HEK293 (cell line): ENCODE measurements at regions not wholly inside any gene's neighbourhood (a gene's known extent, or its start where the extent isn't known, plus 50 kb on each side); places are given as distances from the start of the nearest gene placed in this dataset.
A peak's percentile ranks its signal among the peaks of the same experiment; 100 is the strongest.

Experiments
- CTCF ChIA-PET: fragments of 350-600 bp; formaldehyde crosslinking; extraction: SDS; loops from one replicate; lab custom pipeline; 2021; ENCODE audit warnings: antibody characterized with exemption; lab: Yijun Ruan, JAX
- POLR2A ChIA-PET: fragments of 300-600 bp; formaldehyde crosslinking; extraction: SDS; loops from one replicate; lab custom pipeline; 2020; ENCODE audit warnings: antibody characterized with exemption, inconsistent platforms; lab: Yijun Ruan, JAX
- H3K27ac ChIP-seq: fragments of 200-500 bp; sonication (Bioruptor generic); 2 replicates; pipeline ENCODE4 v1.5.1; 2014; ENCODE audit warnings: low read depth, low read length, control low read depth, inconsistent platforms; ENCODE audit errors: extremely low read depth
- H3K36me3 ChIP-seq, 2 experiments: fragments of 200-500 bp in 1 of 2; sonication (Bioruptor generic) in 1 of 2; 1 replicate in 1 of 2; 2 replicates in 1 of 2; pipeline ENCODE4 v1.5.1; 2014 to 2017; ENCODE audit warnings: inconsistent platforms in 2 of 2, low read length in 2 of 2; ENCODE audit not compliant: control insufficient read depth in 2 of 2, insufficient read depth in 1 of 2
- H3K4me1 ChIP-seq: fragments of 200-500 bp; sonication (Bioruptor generic); 2 replicates; pipeline ENCODE4 v1.5.1; 2014; ENCODE audit warnings: mild to moderate bottlenecking, low read length, inconsistent platforms; ENCODE audit not compliant: control insufficient read depth, insufficient read depth
- H3K4me3 ChIP-seq: 2 replicates; pipeline ENCODE4 v1.5.1; 2011; ENCODE audit warnings: low read depth, mild to moderate bottlenecking, control low read depth, low read length, moderate library complexity
- H3K9me3 ChIP-seq: fragments of 200-500 bp; sonication (Bioruptor generic); 2 replicates; pipeline ENCODE4 v1.5.1; 2014; ENCODE audit warnings: low read depth, low read length, inconsistent platforms; ENCODE audit not compliant: control insufficient read depth, insufficient read depth
- BCL11A ChIP-seq: fragments of 450-650 bp; formaldehyde crosslinking; IDR thresholded peaks from 2 replicates; pipeline ENCODE4 v1.5.1; 2016; ENCODE audit warnings: low read depth, missing biosample characterization, missing genetic modification characterization
- GLI2 ChIP-seq: fragments of 450-650 bp; formaldehyde crosslinking; IDR thresholded peaks from 2 replicates; pipeline ENCODE4; 2017; ENCODE audit warnings: missing biosample characterization, missing genetic modification characterization, low read depth, borderline replicate concordance
- GLIS1 ChIP-seq: fragments of 450-650 bp; formaldehyde crosslinking; IDR thresholded peaks from 2 replicates; pipeline ENCODE4 v1.5.1; 2016; ENCODE audit warnings: missing biosample characterization, missing genetic modification characterization
- GLIS2 ChIP-seq: fragments of 450-650 bp; formaldehyde crosslinking; IDR thresholded peaks from 2 replicates; pipeline ENCODE4 v1.5.1; 2016; ENCODE audit warnings: missing biosample characterization, missing genetic modification characterization
- KLF7 ChIP-seq: fragments of 450-650 bp; formaldehyde crosslinking; IDR thresholded peaks from 2 replicates; pipeline ENCODE4 v1.5.1; 2016; ENCODE audit warnings: missing biosample characterization, missing genetic modification characterization, borderline replicate concordance
- PBX3 ChIP-seq: sonication (generic); formaldehyde crosslinking; IDR thresholded peaks from 2 replicates; pipeline ENCODE4 v1.8.1; 2022; ENCODE audit warnings: mild to moderate bottlenecking, moderate library complexity, missing genetic modification reagents
- SCRT2 ChIP-seq: fragments of 450-650 bp; formaldehyde crosslinking; IDR thresholded peaks from 2 replicates; pipeline ENCODE4 v1.5.1; 2016; ENCODE audit warnings: missing biosample characterization, missing genetic modification characterization
- SP2 ChIP-seq: fragments of 450-650 bp; formaldehyde crosslinking; IDR thresholded peaks from 2 replicates; pipeline ENCODE4 v1.5.1; 2016; ENCODE audit warnings: missing biosample characterization, missing genetic modification characterization
- ZBTB49 ChIP-seq: fragments of 450-650 bp; formaldehyde crosslinking; IDR thresholded peaks from 2 replicates; pipeline ENCODE4 v1.5.1; 2016; ENCODE audit warnings: missing biosample characterization, missing genetic modification characterization, low read depth
- ZIC2 ChIP-seq: fragments of 450-650 bp; formaldehyde crosslinking; IDR thresholded peaks from 2 replicates; pipeline ENCODE4 v1.5.1; 2016; ENCODE audit warnings: missing biosample characterization, missing genetic modification characterization
- ZNF184 ChIP-seq: fragments of 450-650 bp; IDR thresholded peaks from 2 replicates; pipeline ENCODE4 v1.5.1; 2018; ENCODE audit warnings: missing biosample characterization, mild to moderate bottlenecking, missing genetic modification characterization
- ZNF280D ChIP-seq: fragments of 450-650 bp; formaldehyde crosslinking; IDR thresholded peaks from 2 replicates; pipeline ENCODE4 v1.5.1; 2016; ENCODE audit warnings: missing biosample characterization, missing genetic modification characterization
- ZNF292 ChIP-seq: fragments of 450-650 bp; formaldehyde crosslinking; IDR thresholded peaks from 2 replicates; pipeline ENCODE4 v1.5.1; 2016; ENCODE audit warnings: low read depth, missing biosample characterization, missing genetic modification characterization, borderline replicate concordance
- ZNF544 ChIP-seq: fragments of 450-650 bp; formaldehyde crosslinking; IDR thresholded peaks from 2 replicates; pipeline ENCODE4 v1.5.0; 2017; ENCODE audit warnings: missing biosample characterization, missing genetic modification characterization
- ZNF549 ChIP-seq: fragments of 450-650 bp; IDR thresholded peaks from 2 replicates; pipeline ENCODE4 v1.5.1; 2018; ENCODE audit warnings: missing biosample characterization, missing genetic modification characterization, mild to moderate bottlenecking, inconsistent platforms, moderate library complexity
- ZNF585B ChIP-seq: fragments of 450-650 bp; formaldehyde crosslinking; IDR thresholded peaks from 2 replicates; pipeline ENCODE4 v1.5.1; 2016; ENCODE audit warnings: missing biosample characterization, missing genetic modification characterization
- ZNF596 ChIP-seq: fragments of 450-650 bp; IDR thresholded peaks from 2 replicates; pipeline ENCODE4 v1.5.0; 2018; ENCODE audit warnings: missing biosample characterization, mild to moderate bottlenecking, missing genetic modification characterization, moderate library complexity
- ZNF692 ChIP-seq: fragments of 450-650 bp; formaldehyde crosslinking; IDR thresholded peaks from 2 replicates; pipeline ENCODE4 v1.5.1; 2016; ENCODE audit warnings: missing biosample characterization, missing genetic modification characterization
- ZNF701 ChIP-seq: fragments of 450-650 bp; formaldehyde crosslinking; IDR thresholded peaks from 2 replicates; pipeline ENCODE4 v1.5.1; 2016; ENCODE audit warnings: missing biosample characterization, missing genetic modification characterization

- POLR2A ChIA-PET = no interaction called here
Observed at GRCh38 chr17:15048933-15049794, 216.0 kb downstream of the PMP22 start.

GRCh38 chr17:15048381-15048780 is 216.7 kb downstream of the PMP22 start:
- no peaks in the 10 kb centered on the region for H3K36me3 ChIP-seq
- POLR2A ChIA-PET = no interaction called here
- H3K4me3 ChIP-seq = no peak overlapping the region
- no peak overlapping the region for H3K27ac ChIP-seq
- CTCF ChIA-PET = interaction anchor here (0.6 kb wide), 2 partner anchors 20 to 102 kb away, joined by 4 read pairs; no protein-coding TSS in a partner anchor
- no peaks in the 10 kb centered on the region for H3K9me3 ChIP-seq
- TF ChIP-seq ZNF544 (tag by site-specific recombination) = no peak
- no peak for TF ChIP-seq ZNF549
- TF ChIP-seq GLIS2 (tag by site-specific recombination) = no peak
- no peak for TF ChIP-seq ZNF692
- no peaks in the 10 kb centered on the region for H3K4me1 ChIP-seq

More at GRCh38 chr17:15048933-15049794, 216.0 kb downstream of the PMP22 start:
- CTCF ChIA-PET = interaction anchor here (0.6 to 0.9 kb wide), 2 partner anchors 17 to 102 kb away, joined by 3 to 4 read pairs; no protein-coding TSS in a partner anchor
- H3K36me3 ChIP-seq = no peaks in the 10 kb centered on the region
- no peaks in the 10 kb centered on the region for H3K9me3 ChIP-seq
- no peak overlapping the region for H3K4me3 ChIP-seq
- no peak overlapping the region for H3K27ac ChIP-seq
- TF ChIP-seq SP2 (tag by site-specific recombination) (no peak), ZNF280D (tag by site-specific recombination) (no peak), SCRT2 (tag by site-specific recombination) (no peak)
- no peaks in the 10 kb centered on the region for H3K4me1 ChIP-seq

GRCh38 chr17:15042311-15042710 is 222.8 kb downstream of the PMP22 start:
- TF ChIP-seq ZIC2 (tag by site-specific recombination) (0 out of 2 replicates have a peak, but pooled peaks have one; percentile 9), ZNF596 (tag by site-specific recombination) (no peak)
- ChIA-PET POLR2A (no interaction called here), CTCF (no interaction called here)
- H3K9me3 ChIP-seq = no peaks in the 10 kb centered on the region
- no peaks in the 10 kb centered on the region for H3K36me3 ChIP-seq
- H3K4me3 ChIP-seq = no peak overlapping the region
- H3K4me1 ChIP-seq = no peaks in the 10 kb centered on the region
- H3K27ac ChIP-seq = no peak overlapping the region

GRCh38 chr17:15039366-15039765 is 225.8 kb downstream of the PMP22 start:
- no peaks in the 10 kb centered on the region for H3K36me3 ChIP-seq
- CTCF ChIA-PET = no interaction called here
- H3K4me1 ChIP-seq = no peaks in the 10 kb centered on the region
- H3K9me3 ChIP-seq = no peaks in the 10 kb centered on the region
- no peak overlapping the region for H3K27ac ChIP-seq
- H3K4me3 ChIP-seq = no peak overlapping the region
- POLR2A ChIA-PET = no interaction called here
- no peak for TF ChIP-seq ZNF184 (tag by site-specific recombination)
- TF ChIP-seq KLF7 = no peak
- no peak for TF ChIP-seq ZNF701 (tag by site-specific recombination)
- TF ChIP-seq GLIS1 (tag by site-specific recombination) = no peak
- no peak for TF ChIP-seq ZNF292 (tag by site-specific recombination)
- TF ChIP-seq ZBTB49 = no peak
- TF ChIP-seq GLI2 (tag by site-specific recombination) = no peak
- no peak for TF ChIP-seq ZNF585B (tag by site-specific recombination)
- TF ChIP-seq PBX3 (CRISPR knock-in tag) = no peak
- no peak for TF ChIP-seq ZNF549
- no peak for TF ChIP-seq ZIC2 (tag by site-specific recombination)
- TF ChIP-seq BCL11A (tag by site-specific recombination) = no peak
